ENCODE measurements at regions not wholly inside any gene's neighbourhood (a gene's known extent, or its start where the extent isn't known, plus 50 kb on each side); places are given as distances from the start of the nearest gene placed in this dataset.
A peak's percentile ranks its signal among the peaks of the same experiment; 100 is the strongest.
"Not testable (repeated sequence)": the region's sequence is repeated elsewhere in the genome, so short reads cannot be mapped to it uniquely, and the experiment has no call there.

DNA sequence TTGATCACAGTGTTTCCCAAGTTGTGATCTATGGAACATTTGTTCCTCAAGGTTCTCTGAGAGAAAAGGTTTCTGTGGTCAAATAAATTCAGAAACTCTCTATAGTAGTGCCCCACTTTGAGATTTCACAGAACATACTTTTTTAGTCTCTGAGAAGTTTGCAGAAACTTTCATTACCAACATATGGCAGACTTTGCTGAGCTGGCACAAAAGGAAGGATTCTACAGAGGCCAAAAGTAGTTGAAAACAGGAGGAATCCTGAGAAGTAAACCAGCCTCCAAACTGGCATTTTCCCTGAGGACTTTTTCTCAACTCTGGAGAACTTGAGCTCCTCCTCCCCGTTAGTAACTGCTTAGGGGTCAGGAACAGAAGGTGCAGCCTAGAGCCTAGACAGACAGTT, 117.8 kb upstream of the ESX1 start:
- Mint-ChIP-seq H3K4me1 (ENCODE audit: low read depth) (no peaks in the 10 kb centered on the region), H3K4me3 (no peak overlapping the region), H3K27me3 (ENCODE audit: low read depth) (no peaks in the 10 kb centered on the region), H3K9me3 (ENCODE audit: insufficient read depth) (no peaks in the 10 kb centered on the region), H3K36me3 (ENCODE audit: low read depth) (no peaks in the 10 kb centered on the region), H3K27ac (no peak overlapping the region)
- ATAC-seq (no peak), DNase-seq (no peak)
- ChIA-PET POLR2A (no interaction called here), CTCF (no interaction called here)

DNA sequence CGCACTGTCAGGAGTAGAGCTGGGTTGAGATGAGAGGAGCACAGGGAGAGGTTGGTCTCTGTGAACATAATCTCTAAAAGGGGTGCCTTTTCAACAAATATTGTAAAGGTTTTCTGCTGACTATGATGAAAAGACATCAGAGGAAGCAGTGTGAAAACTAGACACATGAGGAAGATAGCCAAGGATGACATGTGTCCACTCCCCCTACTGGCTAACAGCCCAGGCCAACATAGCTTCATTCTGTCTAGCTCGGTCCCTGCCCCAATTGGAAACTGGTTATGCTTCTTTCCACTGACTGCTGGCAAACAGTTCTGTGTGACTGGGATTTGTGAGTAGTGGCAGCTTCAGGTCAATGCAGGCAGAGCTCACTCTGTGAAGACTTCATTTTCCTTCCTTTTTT, 115.4 kb upstream of the ESX1 start:
- Mint-ChIP-seq H3K27me3 (ENCODE audit: low read depth) (no peaks in the 10 kb centered on the region), H3K27ac (no peak overlapping the region), H3K36me3 (ENCODE audit: low read depth) (no peaks in the 10 kb centered on the region), H3K4me3 (no peak overlapping the region), H3K9me3 (ENCODE audit: insufficient read depth) (no peaks in the 10 kb centered on the region), H3K4me1 (ENCODE audit: low read depth) (no peaks in the 10 kb centered on the region)
- ATAC-seq (no peak), DNase-seq (no peak)
- POLR2A ChIA-PET = no interaction called here
- CTCF ChIA-PET = no interaction called here

DNA sequence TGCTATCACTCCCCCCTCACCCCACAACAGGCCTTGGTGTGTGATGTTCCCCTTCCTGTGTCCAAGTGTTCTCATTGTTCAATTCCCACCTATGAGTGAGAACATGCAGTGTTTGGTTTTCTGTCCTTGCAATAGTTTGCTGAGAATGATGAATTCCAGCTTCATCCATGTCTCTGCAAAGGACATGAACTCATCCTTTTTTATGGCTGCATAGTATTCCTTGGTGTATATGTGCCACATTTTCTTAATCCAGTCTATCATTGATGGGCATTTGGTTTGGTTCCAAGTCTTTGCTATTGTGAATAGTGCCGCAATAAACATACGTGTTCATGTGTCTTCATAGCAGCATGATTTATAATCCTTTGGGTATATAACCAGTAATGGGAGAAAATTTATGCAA, 106.0 kb upstream of the ESX1 start:
- H3K4me1 Mint-ChIP-seq (ENCODE audit: low read depth); H3K27me3 Mint-ChIP-seq (ENCODE audit: low read depth); POLR2A ChIA-PET; DNase-seq; H3K36me3 Mint-ChIP-seq (ENCODE audit: low read depth); CTCF ChIA-PET; H3K4me3 Mint-ChIP-seq; H3K27ac Mint-ChIP-seq; ATAC-seq; H3K9me3 Mint-ChIP-seq (ENCODE audit: insufficient read depth): not testable (repeated sequence)

DNA sequence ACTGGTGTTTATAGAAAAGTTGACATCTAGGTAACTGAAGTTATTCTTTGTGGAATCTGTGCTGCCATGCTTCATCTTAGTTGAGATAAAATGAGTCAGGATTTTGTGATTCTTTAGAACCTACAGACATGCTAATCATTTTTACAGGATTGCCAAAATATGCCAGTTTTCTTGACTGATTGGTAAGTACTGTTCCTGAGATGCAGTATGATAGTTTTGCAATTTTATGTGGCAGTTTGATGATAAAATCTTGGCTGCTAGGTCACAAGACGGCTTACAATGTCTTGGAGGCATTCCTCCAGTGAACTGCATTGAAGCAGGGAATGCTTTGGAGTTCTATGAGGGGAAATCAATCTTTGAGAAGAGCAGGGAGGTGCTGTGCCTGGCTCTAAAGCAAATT, 104.4 kb upstream of the ESX1 start:
- DNase-seq (no peak), ATAC-seq (no peak)
- Mint-ChIP-seq H3K27me3 (ENCODE audit: low read depth) (no peaks in the 10 kb centered on the region), H3K4me1 (ENCODE audit: low read depth) (no peaks in the 10 kb centered on the region), H3K27ac (no peak overlapping the region), H3K9me3 (ENCODE audit: insufficient read depth) (no peaks in the 10 kb centered on the region), H3K36me3 (ENCODE audit: low read depth) (no peaks in the 10 kb centered on the region), H3K4me3 (no peak overlapping the region)
- ChIA-PET POLR2A (no interaction called here), CTCF (no interaction called here)

DNA sequence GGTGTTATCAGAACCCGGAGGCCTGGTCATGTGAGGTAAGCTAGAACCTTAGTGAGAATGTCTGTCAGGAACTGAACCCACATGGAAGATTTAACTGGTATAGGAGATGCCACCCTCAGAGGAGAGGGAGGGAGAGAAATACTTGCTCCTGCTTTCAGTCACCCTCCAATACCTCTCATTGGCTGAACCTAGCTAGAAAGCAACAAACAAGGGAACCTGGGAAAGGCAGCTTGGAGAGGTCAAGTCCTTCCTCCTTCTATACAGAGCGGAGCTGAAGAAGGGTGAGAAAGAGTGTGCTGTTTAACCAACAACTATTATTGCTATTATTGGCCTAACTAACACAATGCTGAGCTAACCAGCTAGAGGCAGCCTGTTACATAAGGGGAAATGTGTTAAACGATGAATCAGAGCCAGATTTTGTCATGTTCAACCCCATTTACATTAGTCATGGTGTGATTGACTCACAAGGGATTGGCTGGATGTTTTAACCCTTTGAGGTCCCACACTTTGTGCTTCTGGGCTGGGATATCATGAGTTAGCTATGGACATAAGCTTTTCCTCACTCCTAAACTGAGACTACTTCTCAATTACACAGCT, 96.5 kb upstream of the ESX1 start:
- POLR2A ChIA-PET = no interaction called here
- Mint-ChIP-seq H3K36me3 (ENCODE audit: low read depth) (no peaks in the 10 kb centered on the region), H3K27me3 (ENCODE audit: low read depth) (no peaks in the 10 kb centered on the region)

DNA sequence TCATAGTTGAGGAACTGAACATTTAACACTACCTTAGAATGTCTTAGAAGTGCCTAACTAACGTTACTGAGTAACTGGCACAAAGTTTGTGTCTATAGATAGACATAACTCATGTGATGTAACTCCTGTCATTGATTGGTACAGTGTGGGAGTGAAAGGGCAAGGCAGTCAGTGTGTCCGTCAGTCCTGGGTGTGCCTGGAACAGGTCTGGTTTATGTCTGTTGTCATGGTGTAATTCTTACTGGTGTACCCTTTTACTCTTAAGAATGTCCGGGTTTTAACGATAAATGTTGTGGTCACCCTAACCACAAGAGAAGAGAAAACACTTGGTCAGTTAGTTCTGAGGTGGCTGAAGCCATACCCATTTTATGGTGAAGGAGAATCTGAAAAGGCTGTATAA, 93.1 kb upstream of the ESX1 start:
- POLR2A ChIA-PET = no interaction called here
- Mint-ChIP-seq H3K4me3 (no peak overlapping the region), H3K36me3 (ENCODE audit: low read depth) (no peaks in the 10 kb centered on the region), H3K27ac (no peak overlapping the region), H3K27me3 (ENCODE audit: low read depth) (peaks cover 3% of the 10 kb centered on the region), H3K4me1 (ENCODE audit: low read depth) (no peaks in the 10 kb centered on the region), H3K9me3 (ENCODE audit: insufficient read depth) (no peaks in the 10 kb centered on the region)
- no peak for DNase-seq
- CTCF ChIA-PET = no interaction called here
- no peak for ATAC-seq

More for the DNA sequence above, 96.5 kb upstream of the ESX1 start:
- no peak overlapping the region for H3K4me3 Mint-ChIP-seq
- H3K9me3 Mint-ChIP-seq (ENCODE audit: insufficient read depth) = no peaks in the 10 kb centered on the region
- H3K27ac Mint-ChIP-seq = no peak overlapping the region
- no peak for ATAC-seq
- DNase-seq = no peak
- CTCF ChIA-PET = no interaction called here
- no peaks in the 10 kb centered on the region for H3K4me1 Mint-ChIP-seq (ENCODE audit: low read depth)

DNA sequence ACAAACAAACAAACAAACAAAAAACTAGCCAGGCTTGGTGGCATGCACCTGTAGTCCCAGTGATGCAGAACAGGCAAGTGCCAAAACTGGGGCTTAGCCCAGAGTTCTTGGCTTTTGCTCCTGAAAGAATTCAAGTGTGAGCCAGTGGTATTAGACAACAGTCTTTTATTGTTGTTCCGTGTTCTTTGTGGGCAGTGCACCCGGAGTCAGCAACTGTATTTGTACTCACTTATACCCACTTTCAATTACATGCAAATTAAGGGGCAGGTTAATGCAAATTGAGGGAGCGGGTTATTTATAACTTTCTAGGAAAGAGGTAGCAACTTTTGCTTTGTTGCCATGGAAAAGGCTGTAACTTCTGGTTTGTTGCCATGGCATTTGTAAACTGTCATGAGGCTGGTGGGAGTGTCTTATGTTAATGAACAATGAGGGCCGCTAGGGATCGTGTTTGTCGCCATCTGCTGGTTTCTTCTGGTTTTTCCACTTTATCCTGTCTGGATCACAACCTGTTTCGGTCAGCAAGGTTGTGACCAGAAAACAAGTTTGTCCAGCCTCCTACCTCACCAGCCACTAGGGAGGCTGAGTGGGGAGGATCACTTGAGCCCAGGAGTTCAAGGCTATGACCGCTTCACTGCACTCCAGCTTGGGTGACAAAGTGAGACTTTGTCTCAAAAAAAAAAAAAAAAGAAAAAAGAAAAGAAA, 88.8 kb upstream of the ESX1 start:
- H3K27me3 Mint-ChIP-seq (ENCODE audit: low read depth) = peaks cover 5% of the 10 kb centered on the region
- ATAC-seq = peak; percentile 74
- no peaks in the 10 kb centered on the region for H3K4me1 Mint-ChIP-seq (ENCODE audit: low read depth)
- H3K36me3 Mint-ChIP-seq (ENCODE audit: low read depth) = no peaks in the 10 kb centered on the region
- DNase-seq = peak; percentile 50
- CTCF ChIA-PET = no interaction called here
- no peak overlapping the region for H3K4me3 Mint-ChIP-seq
- POLR2A ChIA-PET = no interaction called here
- no peak overlapping the region for H3K27ac Mint-ChIP-seq
- no peaks in the 10 kb centered on the region for H3K9me3 Mint-ChIP-seq (ENCODE audit: insufficient read depth)

DNA sequence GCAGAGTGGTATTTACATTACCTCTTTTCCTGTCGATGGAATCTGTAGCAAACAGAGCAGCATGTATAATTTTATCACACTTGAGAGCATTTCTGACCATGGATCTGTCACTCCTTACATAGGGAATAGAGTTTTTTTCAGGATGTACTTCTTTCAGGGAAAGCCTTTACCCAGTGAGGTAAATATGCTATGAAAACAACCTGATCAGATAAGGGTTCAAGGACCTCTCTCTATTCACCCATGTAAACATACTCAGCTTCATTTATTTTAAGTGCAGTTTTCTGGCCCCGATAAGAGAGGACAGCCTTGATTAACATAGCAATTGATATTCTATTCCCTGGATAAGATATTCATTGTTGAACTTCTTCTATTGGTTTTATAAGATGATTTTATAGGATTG, 87.3 kb upstream of the ESX1 start:
- CTCF ChIA-PET = interaction anchor here (1.3 kb wide), 1 partner anchor 146 kb away, joined by 3 read pairs; no protein-coding TSS in a partner anchor

DNA sequence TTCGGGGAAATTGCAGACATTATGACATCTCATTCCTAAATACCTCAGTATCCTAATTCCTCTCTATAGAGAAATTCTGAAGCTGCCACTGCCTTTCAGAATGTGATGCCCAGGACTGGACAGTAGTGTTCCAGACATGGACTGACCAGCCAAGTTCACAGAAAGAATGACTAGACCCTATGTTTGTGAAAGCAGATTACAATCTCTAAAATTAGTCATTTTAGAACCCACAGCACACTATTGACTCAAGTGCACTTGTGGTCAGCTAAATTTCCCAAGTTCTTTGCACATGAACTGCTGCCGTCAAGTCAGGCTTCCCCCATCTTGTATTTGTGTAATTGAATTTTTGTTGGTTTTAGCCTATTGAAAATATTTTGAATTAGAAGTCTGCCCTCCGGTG, 81.0 kb upstream of the ESX1 start:
- ChIA-PET POLR2A (no interaction called here), CTCF (no interaction called here)
- no peak overlapping the region for H3K4me3 Mint-ChIP-seq
- DNase-seq = no peak
- H3K36me3 Mint-ChIP-seq (ENCODE audit: low read depth) = no peaks in the 10 kb centered on the region
- H3K4me1 Mint-ChIP-seq (ENCODE audit: low read depth) = no peaks in the 10 kb centered on the region
- no peak for ATAC-seq
- no peaks in the 10 kb centered on the region for H3K9me3 Mint-ChIP-seq (ENCODE audit: insufficient read depth)
- no peak overlapping the region for H3K27ac Mint-ChIP-seq
- peaks cover 2% of the 10 kb centered on the region for H3K27me3 Mint-ChIP-seq (ENCODE audit: low read depth)

More for the DNA sequence above, 87.3 kb upstream of the ESX1 start:
- POLR2A ChIA-PET = no interaction called here
- no peak overlapping the region for H3K27ac Mint-ChIP-seq
- no peaks in the 10 kb centered on the region for H3K36me3 Mint-ChIP-seq (ENCODE audit: low read depth)
- no peak for DNase-seq
- H3K4me1 Mint-ChIP-seq (ENCODE audit: low read depth) = no peaks in the 10 kb centered on the region
- no peak for ATAC-seq
- H3K9me3 Mint-ChIP-seq (ENCODE audit: insufficient read depth) = no peaks in the 10 kb centered on the region
- H3K4me3 Mint-ChIP-seq = no peak overlapping the region
- peaks cover 5% of the 10 kb centered on the region for H3K27me3 Mint-ChIP-seq (ENCODE audit: low read depth)

DNA sequence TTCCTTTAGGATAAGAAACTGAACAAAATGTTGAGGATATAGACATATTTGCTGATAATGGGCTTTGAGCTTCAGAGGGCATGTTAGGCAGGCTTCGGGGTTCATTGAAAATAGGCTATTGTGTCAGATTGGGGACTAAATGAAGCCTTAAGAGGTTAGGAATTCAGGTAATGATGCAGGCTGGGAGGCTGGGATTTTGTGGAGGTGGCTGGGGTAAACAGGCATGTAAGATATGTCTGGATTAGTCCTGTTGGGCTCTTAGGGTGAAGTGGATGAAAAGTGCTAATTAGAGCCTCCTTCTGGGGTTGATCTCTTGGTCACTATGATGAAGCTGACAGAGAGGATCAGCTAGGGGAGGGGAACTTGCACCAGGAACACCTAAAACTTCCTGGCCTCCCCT, 80.2 kb upstream of the ESX1 start:
- DNase-seq (no peak), ATAC-seq (no peak)
- no peak overlapping the region for H3K27ac Mint-ChIP-seq
- no peaks in the 10 kb centered on the region for H3K36me3 Mint-ChIP-seq (ENCODE audit: low read depth)
- H3K4me3 Mint-ChIP-seq = no peak overlapping the region
- POLR2A ChIA-PET = no interaction called here
- CTCF ChIA-PET = no interaction called here
- H3K4me1 Mint-ChIP-seq (ENCODE audit: low read depth) = no peaks in the 10 kb centered on the region
- H3K27me3 Mint-ChIP-seq (ENCODE audit: low read depth) = peaks cover 2% of the 10 kb centered on the region
- no peaks in the 10 kb centered on the region for H3K9me3 Mint-ChIP-seq (ENCODE audit: insufficient read depth)

DNA sequence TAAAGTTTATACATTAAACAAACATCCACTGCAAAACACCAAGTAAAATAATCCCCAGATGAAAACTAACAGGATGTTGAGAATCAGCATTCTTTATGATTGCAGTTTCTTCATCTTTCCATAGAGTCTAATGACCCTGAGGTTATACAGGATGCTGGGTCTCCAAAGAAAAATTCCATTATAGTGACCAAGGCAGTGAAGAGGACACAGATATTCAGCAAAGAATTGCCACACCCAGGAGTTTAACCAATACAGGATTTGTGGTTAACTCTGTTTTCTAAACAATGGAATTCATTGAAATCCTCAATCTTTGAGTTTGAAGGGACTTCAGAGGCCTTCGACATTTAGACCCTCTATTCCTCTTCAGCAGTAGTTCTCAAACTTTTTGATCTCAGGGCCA, 76.2 kb upstream of the ESX1 start:
- ChIA-PET POLR2A (no interaction called here), CTCF (no interaction called here)
- ATAC-seq (no peak), DNase-seq (no peak)
- Mint-ChIP-seq H3K4me3 (no peak overlapping the region), H3K27ac (no peak overlapping the region), H3K36me3 (ENCODE audit: low read depth) (no peaks in the 10 kb centered on the region), H3K9me3 (ENCODE audit: insufficient read depth) (no peaks in the 10 kb centered on the region), H3K27me3 (ENCODE audit: low read depth) (no peaks in the 10 kb centered on the region), H3K4me1 (ENCODE audit: low read depth) (no peaks in the 10 kb centered on the region)

DNA sequence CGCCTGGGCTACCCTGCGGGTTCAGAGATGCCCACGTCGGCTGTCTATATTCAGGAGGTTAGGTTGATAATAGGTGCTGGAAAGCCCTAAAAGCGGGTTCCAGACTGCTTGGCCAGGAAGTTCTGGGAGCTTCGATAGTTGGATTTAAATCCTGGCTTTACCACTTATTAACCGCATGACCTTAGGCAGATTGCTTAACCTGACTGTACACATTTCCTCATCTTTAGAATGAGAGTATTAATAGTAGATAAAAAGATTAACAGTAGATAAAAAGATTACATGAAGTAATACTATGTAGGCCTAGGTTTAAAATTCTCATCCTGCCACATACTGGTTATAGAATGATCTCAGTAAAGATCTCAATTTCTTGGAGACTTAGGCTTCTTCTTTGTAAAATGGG, 75.0 kb upstream of the ESX1 start:
- CTCF ChIA-PET = no interaction called here
- POLR2A ChIA-PET = no interaction called here
- DNase-seq = no peak
- Mint-ChIP-seq H3K27me3 (ENCODE audit: low read depth) (no peaks in the 10 kb centered on the region), H3K4me1 (ENCODE audit: low read depth) (no peaks in the 10 kb centered on the region), H3K4me3 (no peak overlapping the region), H3K27ac (no peak overlapping the region), H3K9me3 (ENCODE audit: insufficient read depth) (no peaks in the 10 kb centered on the region), H3K36me3 (ENCODE audit: low read depth) (no peaks in the 10 kb centered on the region)
- no peak for ATAC-seq

DNA sequence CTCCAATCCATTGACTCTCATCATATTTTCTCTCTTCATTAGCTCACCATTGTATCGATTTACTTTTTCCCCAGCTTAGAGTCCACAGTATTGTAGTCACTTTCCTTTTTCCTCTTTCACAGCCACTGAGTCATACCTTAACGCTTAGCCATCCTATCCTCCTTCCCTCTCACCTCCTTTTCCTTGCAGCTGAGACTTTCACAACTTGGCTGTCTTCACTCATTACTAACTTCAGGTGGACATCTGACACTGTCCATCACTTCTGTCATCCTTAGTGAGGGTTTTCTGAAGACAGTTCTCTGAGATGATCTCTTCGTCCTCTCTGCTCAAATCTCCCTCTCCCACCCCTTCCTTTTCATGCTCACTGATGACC, 70.5 kb upstream of the ESX1 start:
- ATAC-seq = no peak
- Mint-ChIP-seq H3K27ac (no peak overlapping the region), H3K9me3 (ENCODE audit: insufficient read depth) (no peaks in the 10 kb centered on the region), H3K4me1 (ENCODE audit: low read depth) (no peaks in the 10 kb centered on the region), H3K36me3 (ENCODE audit: low read depth) (no peaks in the 10 kb centered on the region), H3K27me3 (ENCODE audit: low read depth) (no peaks in the 10 kb centered on the region), H3K4me3 (no peak overlapping the region)
- DNase-seq = no peak
- ChIA-PET POLR2A (no interaction called here), CTCF (no interaction called here)

Measured in activated CD8-positive, alpha-beta T cell treated with anti-CD3 and anti-CD28 coated beads, Interleukin-2, amount 10 ng/mL, durations not matched to agents 7 days and 5 days (primary cell).